Bone marrow (tissue), 2 donors: ENCODE measurements at regions not wholly inside any gene's neighbourhood (a gene's known extent, or its start where the extent isn't known, plus 50 kb on each side); places are given as distances from the start of the nearest gene placed in this dataset.

Experiments
- DNase-seq, 2 donors: peaks; one replicate each; lab custom pipeline; 2025; lab: John Stamatoyannopoulos, UW

GRCh38 chr2:4576075-4576474 lies 872.7 kb downstream of the DCDC2C start:
- no peak for DNase-seq

GRCh38 chr2:4579977-4580376 lies 876.6 kb downstream of the DCDC2C start:
- no peak for DNase-seq

GRCh38 chr2:4585057-4585635 lies 881.8 kb downstream of the DCDC2C start:
- DNase-seq, result no peak

GRCh38 chr2:4588606-4589005 lies 885.2 kb downstream of the DCDC2C start:
- DNase-seq, result no peak

DNA sequence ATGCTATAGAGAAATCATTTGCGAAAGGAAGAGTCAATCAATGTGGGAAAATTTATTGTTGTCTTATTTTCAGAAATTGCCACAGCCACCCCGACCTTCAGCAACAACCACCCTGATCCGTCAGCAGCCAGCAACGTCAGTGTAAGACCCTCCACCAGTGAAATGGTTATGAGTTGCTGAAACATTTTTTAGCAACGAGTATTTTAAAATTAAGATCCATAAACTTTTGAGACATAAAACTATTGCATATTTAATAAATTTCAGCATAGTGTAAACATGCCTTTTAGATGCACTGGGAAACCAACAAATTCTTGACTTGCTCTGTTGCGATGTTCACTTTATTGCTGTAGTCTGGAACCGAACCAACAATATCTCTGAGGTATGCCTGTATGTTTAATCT lies 887.9 kb downstream of the DCDC2C start:
- no peak for DNase-seq

DNA sequence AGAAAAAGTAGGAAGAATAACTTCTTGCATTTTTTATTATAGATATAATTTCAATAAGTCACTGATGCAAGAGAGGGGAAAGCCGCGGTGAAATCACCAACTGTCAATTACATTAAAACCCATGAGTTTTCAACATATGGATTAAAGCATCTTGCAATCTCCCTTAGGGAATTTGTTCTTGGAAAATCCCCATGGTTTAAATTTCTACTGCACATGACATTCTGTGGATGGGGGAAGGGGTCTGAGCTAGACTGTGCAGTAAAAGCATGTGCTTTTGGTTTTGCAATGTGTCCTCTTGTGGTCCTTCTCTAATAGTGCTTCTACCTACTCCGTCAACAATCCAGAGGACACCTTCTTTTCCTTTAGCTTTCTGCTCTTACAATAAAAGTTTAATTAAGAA lies 894.0 kb downstream of the DCDC2C start:
- DNase-seq, result no peak

DNA sequence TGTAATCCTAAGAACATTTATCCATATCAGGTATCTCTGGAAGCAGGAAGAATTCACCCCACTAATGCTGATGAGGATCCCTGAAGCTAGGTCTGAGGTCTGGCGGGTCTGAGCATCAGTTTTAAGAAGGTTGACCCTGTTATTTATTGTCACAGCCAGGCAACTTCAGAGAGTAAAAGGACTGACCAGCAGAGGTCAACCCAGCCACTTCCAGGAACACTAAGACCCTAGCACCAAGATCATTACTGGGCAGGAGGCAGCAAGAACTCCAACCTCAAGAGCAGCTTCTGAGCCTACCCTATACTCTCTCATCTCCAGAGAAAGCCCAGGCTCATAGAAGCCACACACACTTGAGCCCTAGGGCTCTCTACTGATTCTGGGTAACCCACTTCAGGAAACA lies 901.4 kb downstream of the DCDC2C start:
- no peak for DNase-seq

GRCh38 chr2:4618141-4618540 lies 914.8 kb downstream of the DCDC2C start:
- DNase-seq, result no peak

DNA sequence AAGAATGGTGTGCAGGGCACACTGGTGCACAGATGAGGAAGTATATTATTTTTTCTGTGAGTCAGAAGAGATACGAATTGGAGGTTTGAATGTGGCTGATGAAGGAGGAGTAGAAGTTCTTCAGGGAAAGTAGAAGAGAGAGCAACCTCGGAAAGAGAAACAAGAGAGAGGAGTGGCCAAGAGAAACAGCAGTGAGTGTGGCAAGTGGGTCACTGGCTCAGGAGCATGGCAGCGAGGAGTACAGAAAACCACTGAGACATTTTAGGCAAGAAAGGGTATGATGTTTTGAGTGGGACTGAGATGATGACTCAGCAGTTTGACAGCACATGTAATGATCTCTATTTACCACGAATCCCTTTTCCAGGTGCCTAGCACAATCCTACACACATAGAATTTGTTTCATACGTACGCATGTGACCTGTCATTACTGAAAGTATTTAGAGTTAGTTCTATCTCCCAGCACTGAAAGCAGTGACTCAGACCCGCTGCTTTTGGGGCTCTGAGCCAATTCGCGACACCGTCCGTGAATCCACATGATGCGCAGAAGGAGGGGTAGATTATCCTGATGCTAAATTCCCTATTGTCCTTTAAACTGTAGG lies 915.4 kb downstream of the DCDC2C start:
- DNase-seq, result no peak

DNA sequence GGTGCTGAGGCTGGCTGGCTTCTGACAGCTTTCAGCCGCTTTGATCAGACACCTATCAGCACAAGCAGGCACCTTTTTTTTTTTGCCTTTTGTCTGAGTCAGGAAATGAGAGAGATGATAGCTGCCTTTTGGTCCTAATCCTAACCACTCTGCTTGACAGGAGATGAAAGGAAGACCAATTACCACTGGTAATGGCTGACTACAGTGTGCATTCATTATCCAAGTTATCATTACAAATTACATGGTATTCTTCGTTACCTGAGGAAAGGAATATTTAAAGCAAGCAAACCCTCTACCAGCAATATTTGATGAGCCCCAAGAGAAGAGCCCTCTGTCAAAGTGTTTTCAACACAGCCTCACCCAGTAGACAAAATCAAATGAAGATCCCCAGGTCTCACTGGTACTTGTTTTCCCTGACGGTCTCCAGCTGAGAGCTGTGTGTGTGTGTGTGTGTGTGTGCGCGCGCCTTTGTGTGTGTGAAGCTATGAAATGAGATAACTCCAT lies 925.7 kb downstream of the DCDC2C start:
- DNase-seq, result no peak

- DNase-seq, result no peak
Observed at GRCh38 chr2:4635289-4635688, 931.9 kb downstream of the DCDC2C start.

DNA sequence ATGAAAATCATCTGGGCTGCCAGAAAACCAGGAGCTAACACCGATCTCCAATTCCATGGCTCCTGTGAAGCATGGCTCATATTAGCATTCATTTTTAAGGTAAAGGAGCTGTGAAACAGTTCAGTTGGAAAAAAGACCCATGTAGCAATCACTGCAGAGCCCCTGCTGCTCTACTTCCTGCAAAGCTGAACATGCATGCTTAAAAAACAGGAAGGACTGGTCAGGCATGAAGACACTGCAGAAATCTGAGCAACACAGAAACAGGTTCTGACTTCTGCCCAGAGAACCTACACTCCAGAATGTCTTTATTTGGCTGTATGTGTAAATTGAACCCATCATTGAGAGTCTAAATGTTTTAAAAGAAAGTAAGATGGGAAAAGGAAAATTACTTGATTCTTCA lies 950.6 kb downstream of the DCDC2C start:
- DNase-seq, result no peak

GRCh38 chr2:4656326-4656725 lies 953.0 kb downstream of the DCDC2C start:
- DNase-seq, result no peak

DNA sequence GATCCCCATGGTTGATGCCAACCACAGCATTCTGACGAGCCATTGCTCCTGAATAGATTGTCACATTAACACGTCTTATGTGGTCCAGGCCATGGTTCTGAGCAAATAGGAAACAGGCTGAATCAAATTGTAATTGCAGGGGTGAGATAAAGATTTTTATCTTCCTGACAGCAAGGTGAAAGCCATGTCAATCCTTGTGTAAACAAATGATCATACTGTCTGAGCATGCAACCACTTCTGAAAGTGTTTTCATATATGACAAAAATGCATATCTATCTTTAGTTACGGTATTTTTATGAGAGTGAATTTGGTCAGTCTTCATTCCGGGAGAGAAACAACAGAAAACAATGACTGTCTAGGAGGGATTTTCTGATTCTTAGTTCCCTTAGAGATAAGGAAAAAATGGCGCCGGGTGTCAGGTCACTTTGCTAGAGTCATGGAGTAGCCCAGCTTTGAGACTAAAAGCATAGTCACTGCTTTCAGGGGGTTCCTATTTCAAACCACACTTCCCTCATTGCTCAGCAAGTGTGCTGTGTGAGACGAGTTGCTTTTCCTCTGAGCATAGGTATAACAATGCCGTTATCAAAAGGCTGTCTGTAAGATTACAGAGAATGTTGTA lies 958.9 kb downstream of the DCDC2C start:
- DNase-seq, result no peak

DNA sequence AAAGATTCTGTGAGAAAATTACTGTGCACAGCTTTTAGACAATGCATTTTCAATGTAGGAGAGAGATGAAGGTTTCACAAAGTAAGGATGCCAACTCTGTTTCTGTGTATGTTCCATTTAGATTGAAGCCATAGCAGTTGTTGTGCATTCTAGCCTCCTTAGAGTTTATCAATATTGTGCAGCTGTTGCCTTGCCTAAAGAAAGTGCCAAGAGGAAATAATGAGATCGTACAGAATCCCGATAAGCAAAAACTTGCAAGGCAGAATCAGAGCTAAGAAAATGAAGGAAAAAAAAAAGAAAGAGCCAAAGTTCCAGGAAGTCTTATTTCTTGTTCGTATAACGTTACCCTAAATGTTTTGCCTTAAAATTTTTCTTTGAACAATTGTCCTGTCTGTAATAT lies 965.0 kb downstream of the DCDC2C start:
- DNase-seq, result no peak

DNA sequence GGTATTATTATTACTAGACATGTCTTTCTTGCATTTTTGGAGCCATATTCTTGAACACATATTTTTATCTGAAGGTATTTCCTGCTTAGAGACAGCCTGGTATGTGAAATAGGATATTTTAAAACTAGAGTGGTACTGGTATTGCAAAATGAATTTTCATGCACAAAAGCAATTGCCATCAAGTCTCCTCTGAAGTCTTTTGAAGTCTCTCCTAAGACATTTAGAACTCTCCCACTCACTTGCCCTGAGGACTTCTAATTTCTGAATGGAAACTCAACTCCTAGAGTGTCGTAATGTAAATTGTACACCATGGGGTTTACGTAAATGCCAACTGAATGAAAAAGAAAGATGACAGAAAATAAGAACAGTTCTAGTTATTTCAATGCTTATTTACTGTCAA lies 967.0 kb downstream of the DCDC2C start:
- no peak for DNase-seq

DNA sequence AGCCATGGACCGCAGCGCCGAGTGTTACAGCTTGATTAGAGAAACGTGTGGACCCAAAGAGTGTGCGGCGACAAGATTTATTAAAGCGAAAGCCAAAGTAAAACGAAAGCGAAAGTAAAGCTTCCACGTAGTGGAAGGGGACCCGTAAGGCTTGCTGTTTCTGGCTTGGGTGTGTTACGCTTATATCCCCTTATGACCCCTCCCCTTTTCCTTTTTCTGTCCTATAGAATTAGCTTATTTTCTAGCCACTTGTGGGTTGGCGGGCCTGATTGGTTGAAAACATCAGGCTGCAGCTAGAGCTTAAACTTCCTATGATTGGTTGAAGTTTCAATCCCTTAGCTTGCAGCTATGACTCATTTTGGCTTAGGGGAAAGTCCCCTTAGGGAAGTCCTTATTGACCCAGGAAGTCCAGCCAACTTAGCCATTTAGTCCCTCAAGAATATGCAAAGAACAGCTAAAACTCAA lies 969.7 kb downstream of the DCDC2C start:
- no peak for DNase-seq

DNA sequence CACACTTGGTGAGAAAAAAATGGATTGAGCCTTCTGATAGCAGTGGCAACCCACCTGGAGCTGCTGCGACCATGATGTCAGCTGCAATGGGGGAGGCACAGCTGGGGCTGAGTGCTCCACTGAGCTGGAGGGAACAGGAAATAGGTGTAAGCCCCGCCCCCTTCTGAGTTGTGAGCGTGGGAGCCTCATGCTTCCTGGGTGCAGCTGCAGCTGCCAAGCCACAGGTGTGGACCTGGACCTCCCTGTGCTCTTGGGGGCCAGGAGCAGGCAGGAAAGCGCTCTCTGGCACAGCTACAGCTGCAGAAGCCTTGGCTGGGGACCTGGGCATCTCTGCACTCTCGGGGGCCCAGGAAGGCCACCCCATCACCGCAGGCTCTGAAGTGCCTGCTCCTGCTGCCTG lies 970.6 kb downstream of the DCDC2C start:
- no peak for DNase-seq

GRCh38 chr2:4675295-4675694 lies 971.9 kb downstream of the DCDC2C start:
- DNase-seq, result no peak

- no peak for DNase-seq
Observed at GRCh38 chr2:4678927-4679326, 975.6 kb downstream of the DCDC2C start.

DNA sequence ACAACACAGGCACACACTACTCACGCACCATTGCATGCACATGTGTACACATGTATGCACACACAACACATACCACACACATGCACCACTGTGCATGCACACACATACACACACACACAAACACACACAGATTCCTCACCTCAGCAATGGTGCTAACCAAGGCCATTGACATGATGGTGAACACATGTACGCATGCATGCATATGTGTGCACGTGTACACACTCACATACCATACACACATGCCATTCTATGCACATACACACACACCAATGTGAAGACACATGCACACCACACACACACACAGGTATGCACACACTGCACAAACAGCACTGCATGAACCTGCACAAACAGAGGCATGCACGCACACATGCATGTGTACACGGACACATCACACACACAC lies 976.0 kb downstream of the DCDC2C start:
- no peak for DNase-seq

DNA sequence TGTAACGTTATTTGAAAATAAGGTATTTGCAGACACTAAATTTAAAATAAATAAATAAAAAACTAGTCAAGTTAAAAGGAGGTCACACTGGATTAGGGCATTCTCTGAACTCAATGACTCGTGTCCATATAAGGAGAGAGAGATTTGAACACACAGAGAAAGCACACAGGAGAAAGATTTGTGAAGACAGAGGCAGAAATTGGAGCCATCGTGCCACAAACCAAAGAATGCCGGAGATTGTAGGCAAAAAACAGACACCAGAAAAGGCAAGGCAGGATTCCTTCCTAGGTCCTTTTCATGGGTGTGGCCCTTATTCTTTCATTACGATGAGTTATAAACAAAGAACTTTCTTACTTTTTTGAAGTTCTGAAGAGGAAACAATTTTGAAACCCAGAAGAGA lies 981.5 kb downstream of the DCDC2C start:
- no peak for DNase-seq

- DNase-seq, result no peak
Observed at GRCh38 chr2:4690913-4691312, 987.5 kb downstream of the DCDC2C start.

- DNase-seq, result no peak
Observed at GRCh38 chr2:4693266-4693665, 989.9 kb downstream of the DCDC2C start.
